Neuronal stem cell (in vitro differentiated cells): ENCODE measurements at regions not wholly inside any gene's neighbourhood (a gene's known extent, or its start where the extent isn't known, plus 50 kb on each side); places are given as distances from the start of the nearest gene placed in this dataset.

ENCODE experiments used
- DNase-seq: peaks from one replicate; pipeline ENCODE4 v3.0.0-alpha.2; 2013; ENCODE audit warnings: low spot score
- H2AFZ ChIP-seq: one replicate; pipeline ENCODE4 v1.6.1; 2013; ENCODE audit warnings: mild to moderate bottlenecking, low read length, inconsistent platforms
- H2AK5ac ChIP-seq: 2 replicates; pipeline ENCODE4 v1.6.1; 2013; ENCODE audit warnings: low read depth, mild to moderate bottlenecking, inconsistent platforms, low read length, moderate library complexity, mixed read lengths
- H2BK120ac ChIP-seq: 2 replicates; pipeline ENCODE4 v1.6.1; 2013; ENCODE audit warnings: low read depth, mild to moderate bottlenecking, inconsistent platforms, low read length, moderate library complexity, mixed read lengths
- H2BK12ac ChIP-seq: one replicate; pipeline ENCODE4 v1.6.1; 2013; ENCODE audit warnings: low read length, inconsistent platforms
- H2BK15ac ChIP-seq: 2 replicates; pipeline ENCODE4 v1.6.1; 2013; ENCODE audit warnings: mild to moderate bottlenecking, low read length, inconsistent platforms, mixed read lengths
- H2BK5ac ChIP-seq: one replicate; pipeline ENCODE4 v1.6.1; 2013; ENCODE audit warnings: inconsistent platforms, mild to moderate bottlenecking, low read length, moderate library complexity
- H3K14ac ChIP-seq: one replicate; pipeline ENCODE4 v1.6.1; 2013; ENCODE audit warnings: low read length, inconsistent platforms
- H3K18ac ChIP-seq: 2 replicates; pipeline ENCODE4 v1.6.1; 2013; ENCODE audit warnings: low read length, inconsistent platforms
- H3K23ac ChIP-seq: 2 replicates; pipeline ENCODE4 v1.6.1; 2013; ENCODE audit warnings: low read depth, mild to moderate bottlenecking, mixed read lengths, low read length, inconsistent platforms; ENCODE audit not compliant: poor library complexity
- H3K27ac ChIP-seq: replicated peaks from 3 replicates; pipeline ENCODE4 v1.5.1; 2013; ENCODE audit warnings: low read length, inconsistent platforms
- H3K27me3 ChIP-seq, 3 experiments: 2 replicates each; pipeline ENCODE4 v1.6.1; 2013; ENCODE audit warnings: low read length in 3 of 3, mild to moderate bottlenecking in 2 of 3, inconsistent platforms in 1 of 3, low read depth in 1 of 3, mixed read lengths in 1 of 3, moderate library complexity in 1 of 3; ENCODE audit not compliant: control insufficient read depth in 3 of 3, insufficient read depth in 3 of 3
- H3K36me3 ChIP-seq, 2 donors: replicated peaks in 1 of 2; 2 replicates each; pipeline ENCODE4 v1.6.1; 2013; ENCODE audit warnings: low read length in 2 of 2; ENCODE audit not compliant: control insufficient read depth in 2 of 2, insufficient read depth in 2 of 2
- H3K4ac ChIP-seq: 2 replicates; pipeline ENCODE4 v1.6.1; 2013; ENCODE audit warnings: inconsistent platforms, mild to moderate bottlenecking, low read length, moderate library complexity
- H3K4me1 ChIP-seq, 2 donors: 1 replicate in 1 of 2; 2 replicates in 1 of 2; pipeline ENCODE4 v1.6.1; 2013; ENCODE audit warnings: low read length in 2 of 2, low read depth in 1 of 2; ENCODE audit not compliant: control insufficient read depth in 2 of 2, insufficient read depth in 1 of 2
- H3K4me2 ChIP-seq: one replicate; pipeline ENCODE4 v1.6.1; 2013; ENCODE audit warnings: mild to moderate bottlenecking, low read length, inconsistent platforms; ENCODE audit not compliant: insufficient read depth, poor library complexity, severe bottlenecking
- H3K4me3 ChIP-seq, 2 donors: 2 replicates each; pipeline ENCODE4 v1.5.1; 2013; ENCODE audit warnings: low read length in 2 of 2, mild to moderate bottlenecking in 2 of 2, inconsistent platforms in 1 of 2, moderate library complexity in 1 of 2
- H3K79me1 ChIP-seq: one replicate; pipeline ENCODE4 v1.6.1; 2013; ENCODE audit warnings: low read depth, mild to moderate bottlenecking, inconsistent platforms, low read length, moderate library complexity
- H3K9ac ChIP-seq: one replicate; pipeline ENCODE4 v1.6.1; 2013; ENCODE audit warnings: mild to moderate bottlenecking, low read depth, low read length, inconsistent platforms; ENCODE audit not compliant: poor library complexity
- H3K9me3 ChIP-seq, 2 donors: replicated peaks in 1 of 2; 2 replicates each; pipeline versions ENCODE3 to v1.6.1; 2013; ENCODE audit warnings: low read length in 2 of 2, mild to moderate bottlenecking in 2 of 2, inconsistent platforms in 1 of 2, low read depth in 1 of 2, mixed read lengths in 1 of 2, moderate library complexity in 1 of 2; ENCODE audit not compliant: control insufficient read depth in 2 of 2, insufficient read depth in 1 of 2
- H4K8ac ChIP-seq: one replicate; pipeline ENCODE4 v1.6.1; 2013; ENCODE audit warnings: low read depth, mild to moderate bottlenecking, inconsistent platforms, low read length, moderate library complexity
- H4K91ac ChIP-seq: one replicate; pipeline ENCODE4 v1.6.1; 2013; ENCODE audit warnings: low read length, low read depth, mild to moderate bottlenecking, inconsistent platforms; ENCODE audit not compliant: poor library complexity
- WGBS, 2 donors: extraction: QIAGEN DNeasy Blood & Tissue Kit; methylation state at CpG; one replicate each; pipeline ENCODE4 v1.1.7; 2013; ENCODE audit warnings: missing lambda C conversion rate in 2 of 2, mixed read lengths in 1 of 2; ENCODE audit not compliant: insufficient read length in 2 of 2, insufficient replicate concordance in 1 of 2; ENCODE audit errors: extremely low coverage in 2 of 2; 5-methylcytosine and 5-hydroxymethylcytosine counted together

DNA sequence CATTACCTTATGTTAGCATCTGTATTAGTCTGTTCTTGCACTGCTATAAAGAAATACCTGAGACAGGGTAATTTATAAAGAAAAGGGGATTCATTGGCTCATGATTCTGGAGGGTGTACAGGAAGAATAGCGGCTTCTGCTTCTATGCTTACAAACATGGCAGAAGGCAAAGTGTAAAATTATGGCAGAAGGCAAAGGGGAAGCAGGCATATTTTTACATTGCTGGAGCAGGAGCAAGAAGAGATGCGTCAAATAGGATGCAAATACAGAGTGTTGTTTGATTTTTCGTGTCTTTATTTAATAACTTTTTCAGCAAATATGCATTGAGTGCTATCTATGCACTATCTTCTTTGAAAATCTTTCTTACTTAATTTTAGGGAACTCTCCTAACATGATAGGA lies 210.7 kb upstream of the SSTR1 start:
- no peak overlapping the region for H3K23ac ChIP-seq
- H3K18ac ChIP-seq = no peak overlapping the region
- H3K9ac ChIP-seq = no peak overlapping the region
- H3K27me3 ChIP-seq = no peaks in the 10 kb centered on the region
- no peak overlapping the region for H2BK120ac ChIP-seq
- no peak overlapping the region for H3K4me2 ChIP-seq
- H2BK12ac ChIP-seq = no peak overlapping the region
- no peaks in the 10 kb centered on the region for H3K36me3 ChIP-seq
- no peak overlapping the region for H3K4me3 ChIP-seq
- H3K9me3 ChIP-seq = no peaks in the 10 kb centered on the region
- no peak for DNase-seq
- H4K91ac ChIP-seq = no peak overlapping the region
- no peak overlapping the region for H3K27ac ChIP-seq
- H4K8ac ChIP-seq = no peak overlapping the region
- no peak overlapping the region for H2AK5ac ChIP-seq
- H3K79me1 ChIP-seq = no peaks in the 10 kb centered on the region
- no peak overlapping the region for H2BK5ac ChIP-seq
- no peak overlapping the region for H3K4ac ChIP-seq
- no CpG with 5 or more reads among the region's 3 CpGs for WGBS, 2 donors
- H2BK15ac ChIP-seq = no peak overlapping the region
- no peaks in the 10 kb centered on the region for H3K4me1 ChIP-seq
- no peak overlapping the region for H3K14ac ChIP-seq
- H2AFZ ChIP-seq = no peak overlapping the region

DNA sequence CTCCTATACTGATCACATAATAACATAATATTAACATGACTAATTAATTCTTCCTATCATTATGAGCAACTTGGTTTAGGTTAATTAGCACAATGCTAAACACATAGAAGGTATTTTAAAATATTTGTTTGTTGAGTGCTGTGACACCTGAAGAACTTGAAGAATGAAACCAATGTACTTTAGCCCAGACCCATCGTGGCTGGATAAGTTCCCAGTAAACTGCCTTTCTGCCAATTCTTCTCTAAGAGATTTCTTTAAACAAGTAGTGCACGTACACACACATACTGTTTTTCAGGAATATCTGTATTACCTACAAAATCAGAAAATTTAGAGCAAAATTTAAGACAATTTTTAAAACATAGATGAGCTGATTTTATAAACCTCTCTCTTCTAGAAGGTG lies 207.4 kb upstream of the SSTR1 start:
- no peaks in the 10 kb centered on the region for H3K36me3 ChIP-seq
- H4K91ac ChIP-seq = no peak overlapping the region
- H2AK5ac ChIP-seq = no peak overlapping the region
- H3K4me2 ChIP-seq = no peak overlapping the region
- H2BK12ac ChIP-seq = no peak overlapping the region
- H3K4me1 ChIP-seq = peaks cover 0 to 2% of the 10 kb centered on the region in 2 donors
- no peaks in the 10 kb centered on the region for H3K9me3 ChIP-seq
- no peak overlapping the region for H3K4ac ChIP-seq
- H3K27me3 ChIP-seq = no peaks in the 10 kb centered on the region
- DNase-seq = no peak
- no peak overlapping the region for H2BK15ac ChIP-seq
- H3K4me3 ChIP-seq = no peak overlapping the region
- H3K27ac ChIP-seq = no peak overlapping the region
- no peak overlapping the region for H4K8ac ChIP-seq
- H2BK120ac ChIP-seq = no peak overlapping the region
- H2AFZ ChIP-seq = no peak overlapping the region
- H3K9ac ChIP-seq = no peak overlapping the region
- H3K18ac ChIP-seq = no peak overlapping the region
- no peak overlapping the region for H3K14ac ChIP-seq
- H3K79me1 ChIP-seq = no peaks in the 10 kb centered on the region
- no CpG with 5 or more reads among the region's 2 CpGs for WGBS, 2 donors
- no peak overlapping the region for H2BK5ac ChIP-seq
- H3K23ac ChIP-seq = no peak overlapping the region

DNA sequence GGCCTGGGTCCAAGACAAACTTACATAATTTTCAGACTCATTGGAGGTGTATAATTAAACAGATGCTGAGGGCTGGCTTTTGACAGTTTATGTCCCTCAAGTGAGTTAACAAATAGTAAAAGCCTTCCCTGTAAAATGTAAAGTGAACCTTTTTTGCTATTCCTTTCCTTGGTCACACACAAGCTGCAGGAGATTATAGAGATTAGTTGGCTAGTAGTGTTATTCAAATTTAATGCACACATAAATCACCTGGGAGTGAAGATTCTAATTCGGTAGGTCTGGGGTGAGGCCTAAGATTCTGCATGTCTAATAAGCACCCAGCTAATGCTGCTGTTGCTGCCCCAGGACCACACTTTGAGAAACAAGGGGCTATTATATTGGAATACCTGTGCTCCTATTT lies 206.2 kb upstream of the SSTR1 start:
- Histone ChIP-seq H3K27me3 (no peaks in the 10 kb centered on the region), H4K91ac (no peak overlapping the region), H3K23ac (no peak overlapping the region), H3K14ac (no peak overlapping the region), H2AK5ac (no peak overlapping the region), H3K9me3 (no peaks in the 10 kb centered on the region), H4K8ac (no peak overlapping the region), H3K4me3 (no peak overlapping the region), H3K4me2 (no peak overlapping the region), H3K4me1 (peaks cover 0 to 2% of the 10 kb centered on the region in 2 donors), H3K18ac (no peak overlapping the region), H3K36me3 (no peaks in the 10 kb centered on the region), H3K9ac (no peak overlapping the region), H2BK15ac (no peak overlapping the region), H3K4ac (no peak overlapping the region), H3K79me1 (no peaks in the 10 kb centered on the region), H3K27ac (no peak overlapping the region), H2BK5ac (no peak overlapping the region), H2BK12ac (no peak overlapping the region), H2BK120ac (no peak overlapping the region), H2AFZ (no peak overlapping the region)
- WGBS, 2 donors = no CpG with 5 or more reads among the region's 1 CpG
- no peak for DNase-seq

DNA sequence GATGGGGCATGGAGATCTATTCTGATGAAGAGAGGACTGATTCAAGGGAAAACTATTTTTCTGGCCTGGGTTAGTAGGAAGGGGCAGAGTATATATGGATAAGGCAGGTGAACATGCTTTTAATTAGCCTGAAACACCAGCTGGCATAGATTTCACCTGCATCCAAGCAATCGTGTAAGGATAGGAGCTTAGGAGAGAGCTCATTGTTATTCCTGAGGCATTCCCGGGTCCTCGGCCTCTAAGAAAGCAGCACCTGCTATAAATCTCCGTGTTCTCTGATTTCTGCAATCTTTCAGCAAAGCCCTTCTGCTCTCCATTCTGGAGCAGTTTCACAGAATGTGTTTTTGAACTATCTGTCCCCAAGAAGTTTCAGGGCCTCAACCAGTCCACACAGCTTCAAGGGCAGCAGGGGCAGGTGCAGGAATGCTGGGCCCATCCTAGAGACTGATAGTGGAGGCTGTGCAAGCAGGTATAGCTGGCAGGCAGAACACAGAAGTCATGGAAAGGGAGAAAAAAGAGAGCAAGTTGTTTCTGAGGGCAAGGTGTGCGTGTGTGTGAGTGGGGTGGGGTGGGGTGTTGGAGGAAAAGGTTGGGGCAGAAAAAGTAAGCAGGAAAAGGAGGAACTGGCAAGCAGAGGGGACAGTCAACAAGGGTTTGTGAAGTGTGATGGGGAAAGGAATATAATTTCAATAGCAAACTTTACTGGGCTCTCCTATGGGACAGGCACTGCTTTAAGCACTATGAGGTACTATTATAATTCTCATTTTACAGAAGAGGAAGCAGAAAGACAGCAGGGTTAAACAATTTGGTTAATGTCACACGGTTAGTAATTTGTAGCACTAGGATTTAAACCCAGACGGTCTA lies 203.7 kb upstream of the SSTR1 start:
- Histone ChIP-seq H3K36me3 (no peaks in the 10 kb centered on the region), H3K4me1 (peaks cover 0 to 2% of the 10 kb centered on the region in 2 donors), H2BK120ac (no peak overlapping the region), H2BK15ac (no peak overlapping the region), H2AFZ (no peak overlapping the region), H3K14ac (no peak overlapping the region), H3K23ac (no peak overlapping the region), H3K9ac (no peak overlapping the region), H4K91ac (no peak overlapping the region), H4K8ac (no peak overlapping the region), H2AK5ac (no peak overlapping the region), H3K4me3 (no peak overlapping the region), H3K79me1 (no peaks in the 10 kb centered on the region), H2BK12ac (no peak overlapping the region), H3K4ac (no peak overlapping the region), H3K4me2 (no peak overlapping the region), H3K18ac (no peak overlapping the region), H3K27ac (no peak overlapping the region), H2BK5ac (no peak overlapping the region), H3K9me3 (no peaks in the 10 kb centered on the region), H3K27me3 (no peaks in the 10 kb centered on the region)
- DNase-seq = no peak
- WGBS, 2 donors = 100% methylated on average over 1 of the region's 7 CpGs; no CpG with 5 or more reads in 1 of the 2 donors
